IgD-negative memory B cell (primary cell): ENCODE measurements at regions not wholly inside any gene's neighbourhood (a gene's known extent, or its start where the extent isn't known, plus 50 kb on each side); places are given as distances from the start of the nearest gene placed in this dataset.
"Not testable (repeated sequence)": the region's sequence is repeated elsewhere in the genome, so short reads cannot be mapped to it uniquely, and the experiment has no call there.

ENCODE experiments used
- H3K27ac Mint-ChIP-seq, 3 donors: one replicate each; pipeline ENCODE4 v1.8.0; 2020 to 2022; ENCODE audit warnings: mild to moderate bottlenecking in 3 of 3, mixed read lengths in 3 of 3, moderate library complexity in 1 of 3
- H3K27me3 Mint-ChIP-seq: one replicate; pipeline ENCODE4 v1.8.0; 2021; ENCODE audit warnings: mixed read lengths
- H3K36me3 Mint-ChIP-seq: one replicate; pipeline ENCODE4 v1.8.0; 2020; ENCODE audit warnings: mild to moderate bottlenecking, mixed read lengths
- H3K4me1 Mint-ChIP-seq, 3 donors: one replicate each; pipeline ENCODE4 v1.8.0; 2020 to 2022; ENCODE audit warnings: mixed read lengths in 3 of 3, mild to moderate bottlenecking in 1 of 3
- H3K4me3 Mint-ChIP-seq, 4 donors: one replicate each; pipeline ENCODE4 v1.8.0; 2020 to 2022; ENCODE audit warnings: mild to moderate bottlenecking in 4 of 4, mixed read lengths in 4 of 4, moderate library complexity in 3 of 4
- H3K9me3 Mint-ChIP-seq, 3 donors: one replicate each; pipeline ENCODE4 v1.8.0; 2020 to 2021; ENCODE audit warnings: mixed read lengths in 3 of 3, mild to moderate bottlenecking in 1 of 3

GRCh38 chr20:29330429-29331115 lies 1926.9 kb upstream of the DEFB115 start:
- peaks cover 14 to 25% (median 18%) of the 10 kb centered on the region in 3 donors for H3K9me3 Mint-ChIP-seq
- H3K27ac Mint-ChIP-seq, H3K4me1 Mint-ChIP-seq, H3K27me3 Mint-ChIP-seq, H3K4me3 Mint-ChIP-seq, H3K36me3 Mint-ChIP-seq: not testable (repeated sequence)

- Mint-ChIP-seq H3K4me3 (no peak overlapping the region), H3K4me1 (no peaks in the 10 kb centered on the region), H3K27me3 (no peaks in the 10 kb centered on the region), H3K36me3 (peaks cover 2% of the 10 kb centered on the region), H3K9me3 (peaks cover 0 to 18% (median 3%) of the 10 kb centered on the region in 3 donors), H3K27ac (no peak overlapping the region)
These were observed 1907.6 kb upstream of the DEFB115 start for GRCh38 chr20:29349836-29350235.

GRCh38 chr20:29375937-29376336 lies 1881.5 kb upstream of the DEFB115 start:
- not testable (repeated sequence) for H3K4me1 Mint-ChIP-seq, H3K4me3 Mint-ChIP-seq, H3K27me3 Mint-ChIP-seq, H3K27ac Mint-ChIP-seq, H3K36me3 Mint-ChIP-seq
- peaks cover 0 to 18% (median 11%) of the 10 kb centered on the region in 3 donors for H3K9me3 Mint-ChIP-seq

GRCh38 chr20:29392853-29393252 lies 1864.6 kb upstream of the DEFB115 start:
- not testable (repeated sequence) for H3K9me3 Mint-ChIP-seq, H3K27ac Mint-ChIP-seq, H3K4me3 Mint-ChIP-seq, H3K36me3 Mint-ChIP-seq, H3K27me3 Mint-ChIP-seq, H3K4me1 Mint-ChIP-seq

- Mint-ChIP-seq H3K27me3 (no peaks in the 10 kb centered on the region), H3K36me3 (no peaks in the 10 kb centered on the region), H3K9me3 (peaks cover 2 to 19% (median 18%) of the 10 kb centered on the region in 3 donors), H3K4me1 (no peaks in the 10 kb centered on the region), H3K4me3 (no peak overlapping the region), H3K27ac (no peak overlapping the region)
These were observed 1849.3 kb upstream of the DEFB115 start for GRCh38 chr20:29408034-29408695.

DNA sequence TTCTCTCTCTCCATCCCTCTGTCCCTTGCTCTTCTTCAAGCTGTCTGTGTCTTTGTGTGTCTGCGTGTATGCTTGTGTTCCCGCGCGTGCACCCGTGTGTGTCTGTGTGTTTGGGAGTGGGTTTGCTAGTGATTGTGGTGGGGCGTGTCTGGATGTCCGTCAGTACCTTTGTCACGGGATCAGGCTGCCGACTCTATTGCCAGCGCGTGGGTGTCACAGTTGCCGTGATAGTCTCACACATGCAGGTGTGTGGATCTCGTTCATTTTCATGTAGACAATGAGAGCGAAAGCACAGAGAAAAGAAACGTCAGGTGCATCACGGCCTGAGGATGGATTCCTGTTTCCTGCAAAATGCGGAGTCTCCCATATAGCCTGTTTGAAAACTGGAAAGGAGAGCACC lies 1848.8 kb upstream of the DEFB115 start:
- Mint-ChIP-seq H3K9me3 (peaks cover 2 to 19% (median 18%) of the 10 kb centered on the region in 3 donors), H3K4me3 (peak overlapping the region in 1 of 4 donors; percentile 52), H3K27ac (peak overlapping the region in 1 of 3 donors; percentile 41)
- H3K27me3 Mint-ChIP-seq, H3K4me1 Mint-ChIP-seq, H3K36me3 Mint-ChIP-seq: not testable (repeated sequence)

DNA sequence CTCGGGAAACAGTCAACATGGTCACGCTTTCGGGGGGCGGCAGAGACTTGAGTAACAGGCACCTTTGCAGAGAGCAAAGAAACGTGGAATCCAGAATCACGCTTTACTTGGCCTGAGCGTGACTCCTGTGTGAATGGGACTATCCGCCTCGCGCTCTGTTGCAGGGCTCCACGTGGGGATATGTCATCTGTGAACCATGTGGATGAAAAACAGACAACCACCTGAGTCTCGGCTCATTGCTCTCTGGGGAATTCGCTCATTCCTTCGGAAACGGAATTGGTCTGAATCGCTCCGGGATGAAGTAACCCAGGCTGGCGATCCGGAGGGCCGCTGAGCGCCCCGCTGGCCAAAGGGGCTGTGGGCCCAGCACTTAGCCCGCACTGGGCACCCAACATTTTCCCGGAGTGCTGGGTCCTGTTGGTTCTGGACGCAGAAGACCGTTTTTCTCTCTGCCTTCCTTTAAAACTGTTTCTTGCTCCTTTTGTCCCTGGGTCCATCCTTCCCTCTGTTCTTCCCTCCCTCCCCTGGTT lies 1848.2 kb upstream of the DEFB115 start:
- not testable (repeated sequence) for H3K36me3 Mint-ChIP-seq, H3K27me3 Mint-ChIP-seq, H3K4me1 Mint-ChIP-seq
- peak overlapping the region in 1 of 4 donors; percentile 52 for H3K4me3 Mint-ChIP-seq
- peak overlapping the region in 1 of 3 donors; percentile 41 for H3K27ac Mint-ChIP-seq
- peaks cover 2 to 18% (median 18%) of the 10 kb centered on the region in 3 donors for H3K9me3 Mint-ChIP-seq

DNA sequence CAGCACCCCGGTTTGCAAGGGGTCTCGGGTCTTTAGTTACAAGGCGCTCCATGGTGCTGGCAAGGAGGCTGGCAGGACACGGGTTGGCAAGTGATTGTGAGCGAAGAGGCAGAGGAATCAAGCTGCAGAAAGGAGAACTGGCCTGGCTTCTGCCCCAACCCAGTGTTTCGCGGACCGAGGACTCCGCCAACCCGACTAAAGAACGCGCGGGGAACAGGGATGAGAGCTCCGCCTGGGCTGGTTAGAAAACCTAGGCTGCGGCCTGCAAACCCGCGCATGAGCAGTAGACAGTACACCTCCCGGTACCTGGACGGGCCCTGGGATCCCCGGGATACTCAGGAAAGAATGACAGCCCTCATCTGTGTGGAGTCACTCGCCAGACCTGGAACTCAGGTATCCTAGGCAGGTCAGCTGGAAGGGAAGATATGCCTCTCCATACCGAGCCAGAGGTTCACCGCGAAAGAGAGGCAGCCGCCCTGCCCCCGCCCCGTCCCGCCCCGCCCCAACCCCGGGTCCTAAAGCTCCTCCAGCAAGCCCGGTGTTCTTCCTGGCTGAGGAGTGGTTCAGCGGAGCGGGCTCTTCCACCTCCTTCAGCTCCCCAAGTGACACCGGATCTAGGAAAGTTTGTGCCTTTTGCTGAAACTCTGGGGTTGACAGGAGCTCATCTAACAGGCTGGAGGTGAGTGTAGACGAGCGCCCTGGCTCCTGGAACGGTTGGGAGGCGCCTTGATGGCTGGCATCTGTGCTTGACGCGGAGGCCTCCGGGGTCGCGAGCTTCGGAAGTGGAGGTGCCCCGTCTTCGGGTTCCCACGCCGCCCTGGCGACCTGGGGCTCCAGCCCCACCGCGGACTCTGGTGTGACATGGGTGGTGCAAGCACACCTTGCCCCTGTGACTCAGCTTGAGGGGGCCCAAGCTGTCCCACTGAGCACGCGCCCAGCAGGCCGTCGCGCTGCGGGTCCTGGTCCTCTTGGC lies 1847.3 kb upstream of the DEFB115 start:
- Mint-ChIP-seq H3K4me3 (peak overlapping the region in 1 of 4 donors; percentile 46), H3K27me3 (no peaks in the 10 kb centered on the region), H3K36me3 (no peaks in the 10 kb centered on the region), H3K4me1 (no peaks in the 10 kb centered on the region), H3K9me3 (peaks cover 2 to 14% (median 14%) of the 10 kb centered on the region in 3 donors), H3K27ac (no peak overlapping the region)

DNA sequence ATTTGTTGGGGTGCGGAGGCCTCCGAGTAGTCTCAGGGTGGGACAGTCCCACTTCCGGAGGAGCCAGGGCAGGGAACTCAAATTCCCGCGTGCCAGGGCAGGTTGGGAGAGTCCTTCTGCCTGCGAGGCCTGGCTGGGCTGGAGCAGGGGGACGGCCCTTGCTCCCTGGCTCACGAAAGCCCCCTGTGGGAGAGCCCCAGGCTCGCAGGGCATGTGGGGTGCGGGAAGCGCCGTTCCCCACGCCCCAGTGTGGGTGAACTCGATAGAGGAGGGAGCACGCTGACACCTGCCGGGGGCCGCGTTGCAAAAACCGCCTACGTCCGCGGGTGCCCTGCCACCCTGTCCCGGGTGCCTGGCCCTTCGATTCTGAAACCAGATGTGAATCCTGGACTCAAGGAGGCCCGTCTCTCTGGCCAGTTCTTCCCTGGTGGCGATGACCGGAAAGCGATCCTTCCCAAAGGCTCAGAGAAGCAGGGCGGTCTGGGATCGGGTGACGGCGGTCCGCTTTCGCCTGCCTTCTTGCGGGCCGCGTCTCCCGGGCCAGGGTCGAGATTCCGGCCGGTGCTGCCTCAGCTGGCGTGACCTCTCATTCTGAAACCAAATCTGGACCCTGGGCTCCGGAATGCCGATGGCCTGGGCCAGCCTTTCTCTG lies 1846.5 kb upstream of the DEFB115 start:
- H3K4me1 Mint-ChIP-seq, result no peaks in the 10 kb centered on the region
- H3K9me3 Mint-ChIP-seq, result peaks cover 2 to 14% (median 14%) of the 10 kb centered on the region in 3 donors
- no peak overlapping the region for H3K27ac Mint-ChIP-seq
- H3K36me3 Mint-ChIP-seq, result no peaks in the 10 kb centered on the region
- peak overlapping the region in 1 of 4 donors; percentile 70 for H3K4me3 Mint-ChIP-seq
- no peaks in the 10 kb centered on the region for H3K27me3 Mint-ChIP-seq

GRCh38 chr20:29411458-29411820 lies 1846.0 kb upstream of the DEFB115 start:
- not testable (repeated sequence) for H3K36me3 Mint-ChIP-seq

DNA sequence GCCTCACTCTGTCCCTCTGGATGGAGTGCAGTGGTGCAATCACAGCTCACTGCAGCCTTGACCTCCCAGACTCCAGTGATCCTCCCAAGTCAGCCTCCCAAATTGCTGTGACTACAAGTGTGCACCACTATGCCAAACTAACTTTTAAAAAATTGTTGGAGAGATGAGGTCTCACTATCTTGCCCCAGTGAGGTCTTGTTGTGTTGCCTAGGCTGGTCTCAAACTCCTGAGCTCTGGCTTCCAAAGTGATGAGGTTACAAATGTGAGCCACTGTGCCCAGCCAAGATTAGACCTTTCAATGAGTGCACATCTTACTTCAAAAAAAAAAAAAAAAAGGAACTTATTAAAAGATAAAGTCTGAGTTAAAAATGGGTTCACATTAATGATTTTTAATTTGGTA lies 1838.1 kb upstream of the DEFB115 start:
- H3K9me3 Mint-ChIP-seq, result peaks cover 0 to 4% (median 0%) of the 10 kb centered on the region in 3 donors
- H3K4me1 Mint-ChIP-seq, result no peaks in the 10 kb centered on the region

More at GRCh38 chr20:29411458-29411820, 1846.0 kb upstream of the DEFB115 start:
- Mint-ChIP-seq H3K9me3 (peaks cover 2 to 14% (median 14%) of the 10 kb centered on the region in 3 donors), H3K4me3 (peak overlapping the region in 1 of 4 donors; percentile 57)
- not testable (repeated sequence) for H3K4me1 Mint-ChIP-seq, H3K27ac Mint-ChIP-seq, H3K27me3 Mint-ChIP-seq

DNA sequence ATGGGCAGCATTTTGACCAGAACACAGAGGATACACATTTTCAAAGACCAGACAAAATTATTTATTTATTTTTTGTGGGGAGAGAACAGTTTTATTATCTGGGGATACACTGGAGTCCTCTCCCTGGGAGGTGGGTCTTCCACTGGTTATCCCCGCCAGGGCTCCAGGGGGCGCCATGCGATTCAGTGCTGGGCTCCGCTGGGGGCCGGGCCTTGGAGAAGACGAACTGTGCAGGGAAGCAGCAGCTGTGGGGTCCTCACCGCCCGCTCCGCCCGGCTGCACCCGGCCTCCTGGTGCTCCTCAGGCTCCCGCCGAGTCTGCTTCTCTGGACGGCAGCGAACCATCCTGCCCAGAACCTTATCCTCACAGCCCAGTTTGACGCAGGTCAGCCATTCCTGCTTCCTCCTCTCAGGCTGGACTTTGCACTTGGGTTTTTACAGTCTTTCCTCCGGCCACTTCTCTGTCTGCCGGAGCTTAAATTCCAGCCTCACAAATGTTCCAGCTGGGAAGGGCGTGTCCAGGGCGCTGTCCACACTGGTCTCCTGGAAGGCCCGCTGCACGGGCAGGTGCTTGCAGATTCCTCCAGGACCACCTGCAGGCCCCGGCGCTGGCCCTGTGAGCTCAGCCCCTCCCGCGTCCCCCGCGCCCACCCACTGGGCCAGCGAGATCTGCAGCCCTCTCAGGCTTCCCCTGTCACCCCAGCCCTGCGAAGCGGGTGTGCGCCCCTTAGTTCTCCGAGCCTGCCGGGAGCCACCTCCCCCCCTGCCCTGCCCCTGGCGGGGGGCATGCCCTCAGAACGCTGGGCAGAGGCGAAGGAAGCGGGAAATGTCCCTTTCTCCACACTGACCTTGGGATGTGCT lies 1830.0 kb upstream of the DEFB115 start:
- H3K4me1 Mint-ChIP-seq, result no peaks in the 10 kb centered on the region
- no peaks in the 10 kb centered on the region for H3K36me3 Mint-ChIP-seq
- peak overlapping the region in 1 of 3 donors; percentile 53 for H3K27ac Mint-ChIP-seq
- peak overlapping the region in 1 of 4 donors; percentile 60 for H3K4me3 Mint-ChIP-seq
- H3K9me3 Mint-ChIP-seq, result peaks cover 0 to 3% (median 0%) of the 10 kb centered on the region in 3 donors
- no peaks in the 10 kb centered on the region for H3K27me3 Mint-ChIP-seq

More for the DNA sequence above, 1838.1 kb upstream of the DEFB115 start:
- H3K27me3 Mint-ChIP-seq, result no peaks in the 10 kb centered on the region
- H3K36me3 Mint-ChIP-seq, result no peaks in the 10 kb centered on the region
- H3K4me3 Mint-ChIP-seq, result no peak overlapping the region
- no peak overlapping the region for H3K27ac Mint-ChIP-seq

GRCh38 chr20:29430531-29430930 lies 1826.9 kb upstream of the DEFB115 start:
- Mint-ChIP-seq H3K36me3 (no peaks in the 10 kb centered on the region), H3K4me1 (no peaks in the 10 kb centered on the region), H3K9me3 (peaks cover 0 to 3% (median 0%) of the 10 kb centered on the region in 3 donors), H3K4me3 (no peak overlapping the region), H3K27ac (no peak overlapping the region), H3K27me3 (no peaks in the 10 kb centered on the region)

GRCh38 chr20:29440721-29441120 lies 1816.7 kb upstream of the DEFB115 start:
- not testable (repeated sequence) for H3K36me3 Mint-ChIP-seq, H3K27ac Mint-ChIP-seq, H3K4me3 Mint-ChIP-seq, H3K4me1 Mint-ChIP-seq, H3K27me3 Mint-ChIP-seq, H3K9me3 Mint-ChIP-seq
